DOHH2 (cell line): ENCODE measurements at regions not wholly inside any gene's neighbourhood (a gene's known extent, or its start where the extent isn't known, plus 50 kb on each side); places are given as distances from the start of the nearest gene placed in this dataset.
"Not testable (repeated sequence)": the region's sequence is repeated elsewhere in the genome, so short reads cannot be mapped to it uniquely, and the experiment has no call there.

ENCODE experiments used
- H3F3A ChIP-seq: fragments of 200-600 bp; sonication (generic), shearing (Covaris generic); 2 replicates; pipeline ENCODE4 v1.6.0; 2016; ENCODE audit warnings: antibody characterized with exemption, mild to moderate bottlenecking; ENCODE audit not compliant: control insufficient read depth, insufficient read depth
- H3K27ac ChIP-seq: fragments of 200-600 bp; sonication (generic); 2 replicates; pipeline ENCODE4 v1.5.1; 2014; ENCODE audit warnings: low read depth, mild to moderate bottlenecking, low read length, moderate library complexity
- H3K27me3 ChIP-seq: fragments of 200-600 bp; sonication (generic); 2 replicates; pipeline ENCODE4 v1.6.1; 2014; ENCODE audit warnings: mild to moderate bottlenecking, low read length, mixed read lengths; ENCODE audit not compliant: control insufficient read depth
- H3K36me3 ChIP-seq: fragments of 200-600 bp; sonication (generic); 2 replicates; pipeline ENCODE4 v1.6.1; 2014; ENCODE audit warnings: mild to moderate bottlenecking, low read length, moderate library complexity, mixed read lengths; ENCODE audit not compliant: control insufficient read depth
- H3K4me1 ChIP-seq: fragments of 200-600 bp; sonication (generic); 2 replicates; pipeline ENCODE4 v1.6.1; 2014; ENCODE audit warnings: mild to moderate bottlenecking, low read length, mixed read lengths; ENCODE audit not compliant: control insufficient read depth
- H3K4me2 ChIP-seq: fragments of 200-600 bp; sonication (generic); 2 replicates; pipeline ENCODE4 v1.6.0; 2014; ENCODE audit warnings: mild to moderate bottlenecking, low read length, moderate library complexity
- H3K4me3 ChIP-seq: fragments of 200-600 bp; sonication (generic); 2 replicates; pipeline ENCODE4 v1.5.1; 2014; ENCODE audit warnings: mild to moderate bottlenecking, low read length, mixed read lengths
- H3K79me2 ChIP-seq: fragments of 200-600 bp; sonication (generic); 2 replicates; pipeline ENCODE4 v1.6.1; 2014; ENCODE audit warnings: mild to moderate bottlenecking, low read length, mixed read lengths; ENCODE audit not compliant: control insufficient read depth
- H3K9me2 ChIP-seq: fragments of 200-600 bp; sonication (generic); replicated peaks from 2 replicates; pipeline ENCODE4 v1.6.1; 2014; ENCODE audit warnings: mild to moderate bottlenecking, low read length, mixed read lengths; ENCODE audit not compliant: control insufficient read depth
- H3K9me3 ChIP-seq: fragments of 200-600 bp; sonication (generic); 2 replicates; pipeline ENCODE4 v1.6.1; 2014; ENCODE audit warnings: antibody characterized with exemption, low read length, mixed read lengths; ENCODE audit not compliant: control insufficient read depth, insufficient read depth
- H4K20me1 ChIP-seq: fragments of 200-600 bp; sonication (generic); 2 replicates; pipeline ENCODE4 v1.6.0; 2014; ENCODE audit warnings: low read depth, mild to moderate bottlenecking, antibody characterized with exemption, low read length, moderate library complexity; ENCODE audit not compliant: control insufficient read depth, insufficient read depth
- EZH2phosphoT487 ChIP-seq: fragments of 200-600 bp; sonication (generic); IDR thresholded peaks from 2 replicates; pipeline ENCODE4 v1.6.1; 2017; ENCODE audit warnings: borderline replicate concordance, mild to moderate bottlenecking, antibody characterized with exemption, low read length, moderate library complexity, mixed read lengths
- TF ChIP-seq, protein P1 (sequence below): fragments of 200-600 bp; sonication (generic); IDR thresholded peaks from one replicate; pipeline ENCODE4 v1.5.1; 2014; ENCODE audit warnings: antibody characterized with exemption, mild to moderate bottlenecking, low read depth, low read length; ENCODE audit not compliant: poor library complexity, severe bottlenecking

- Histone ChIP-seq H3K9me2 (no peaks in the 10 kb centered on the region), H4K20me1 (no peaks in the 10 kb centered on the region), H3K9me3 (no peaks in the 10 kb centered on the region), H3K27ac (no peak overlapping the region), H3K4me3 (no peak overlapping the region), H3K4me1 (no peaks in the 10 kb centered on the region), H3F3A (no peaks in the 10 kb centered on the region), H3K4me2 (no peak overlapping the region), H3K27me3 (no peaks in the 10 kb centered on the region), H3K79me2 (no peaks in the 10 kb centered on the region), H3K36me3 (no peaks in the 10 kb centered on the region)
- TF ChIP-seq, protein P1, sequence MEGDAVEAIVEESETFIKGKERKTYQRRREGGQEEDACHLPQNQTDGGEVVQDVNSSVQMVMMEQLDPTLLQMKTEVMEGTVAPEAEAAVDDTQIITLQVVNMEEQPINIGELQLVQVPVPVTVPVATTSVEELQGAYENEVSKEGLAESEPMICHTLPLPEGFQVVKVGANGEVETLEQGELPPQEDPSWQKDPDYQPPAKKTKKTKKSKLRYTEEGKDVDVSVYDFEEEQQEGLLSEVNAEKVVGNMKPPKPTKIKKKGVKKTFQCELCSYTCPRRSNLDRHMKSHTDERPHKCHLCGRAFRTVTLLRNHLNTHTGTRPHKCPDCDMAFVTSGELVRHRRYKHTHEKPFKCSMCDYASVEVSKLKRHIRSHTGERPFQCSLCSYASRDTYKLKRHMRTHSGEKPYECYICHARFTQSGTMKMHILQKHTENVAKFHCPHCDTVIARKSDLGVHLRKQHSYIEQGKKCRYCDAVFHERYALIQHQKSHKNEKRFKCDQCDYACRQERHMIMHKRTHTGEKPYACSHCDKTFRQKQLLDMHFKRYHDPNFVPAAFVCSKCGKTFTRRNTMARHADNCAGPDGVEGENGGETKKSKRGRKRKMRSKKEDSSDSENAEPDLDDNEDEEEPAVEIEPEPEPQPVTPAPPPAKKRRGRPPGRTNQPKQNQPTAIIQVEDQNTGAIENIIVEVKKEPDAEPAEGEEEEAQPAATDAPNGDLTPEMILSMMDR, result no peak
- no peak for TF ChIP-seq EZH2phosphoT487
These were observed 148.8 kb upstream of the FREM1 start for GRCh38 chr9:15059003-15059402.

DNA sequence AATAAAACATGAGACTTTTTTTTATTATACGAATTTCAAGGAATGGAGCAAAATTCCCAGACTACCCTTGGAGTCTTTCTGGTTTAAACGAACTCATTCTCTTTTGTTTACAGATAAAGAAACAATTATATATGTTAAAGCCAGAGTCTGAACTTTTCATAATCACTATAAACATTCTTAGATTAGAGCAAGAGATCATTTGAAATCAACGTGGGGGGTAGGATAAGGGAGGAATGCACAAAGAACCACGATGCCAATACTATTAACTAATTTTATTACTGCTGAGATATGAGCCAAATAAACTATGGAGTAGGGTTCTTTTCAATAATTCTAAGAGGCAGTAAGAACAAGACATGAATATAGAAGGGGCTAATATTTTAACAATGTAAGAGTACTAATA lies 148.0 kb upstream of the FREM1 start:
- Histone ChIP-seq H3K27ac (no peak overlapping the region), H3K27me3 (no peaks in the 10 kb centered on the region), H3K36me3 (no peaks in the 10 kb centered on the region), H3K9me3 (no peaks in the 10 kb centered on the region), H4K20me1 (no peaks in the 10 kb centered on the region), H3K4me3 (no peak overlapping the region), H3K9me2 (no peaks in the 10 kb centered on the region), H3F3A (no peaks in the 10 kb centered on the region), H3K79me2 (no peaks in the 10 kb centered on the region), H3K4me1 (no peaks in the 10 kb centered on the region), H3K4me2 (no peak overlapping the region)
- no peak for TF ChIP-seq EZH2phosphoT487
- TF ChIP-seq, protein P1, result no peak

DNA sequence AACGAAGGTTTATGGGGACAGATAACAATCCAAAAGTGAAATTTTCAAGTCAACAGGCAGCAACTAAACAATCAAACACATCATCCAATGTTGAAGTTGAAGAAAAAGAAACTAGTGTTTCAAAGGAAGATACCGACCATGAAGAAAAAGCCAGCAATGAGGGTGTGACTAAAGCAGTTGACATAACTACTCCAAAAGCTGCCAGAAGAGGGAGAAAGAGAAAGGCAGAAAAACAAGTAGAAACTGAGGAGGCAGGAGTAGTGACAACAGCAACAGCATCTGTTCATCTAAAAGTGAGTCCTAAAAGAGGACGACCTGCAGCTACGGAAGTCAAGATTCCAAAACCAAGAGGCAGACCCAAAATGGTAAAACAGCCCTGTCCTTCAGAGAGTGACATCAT lies 145.1 kb upstream of the FREM1 start:
- not testable (repeated sequence) for H3K36me3 ChIP-seq, H3F3A ChIP-seq, H3K4me3 ChIP-seq, H3K9me2 ChIP-seq, H3K4me1 ChIP-seq, H3K27me3 ChIP-seq, H3K79me2 ChIP-seq, H4K20me1 ChIP-seq, H3K27ac ChIP-seq, H3K9me3 ChIP-seq, H3K4me2 ChIP-seq

DNA sequence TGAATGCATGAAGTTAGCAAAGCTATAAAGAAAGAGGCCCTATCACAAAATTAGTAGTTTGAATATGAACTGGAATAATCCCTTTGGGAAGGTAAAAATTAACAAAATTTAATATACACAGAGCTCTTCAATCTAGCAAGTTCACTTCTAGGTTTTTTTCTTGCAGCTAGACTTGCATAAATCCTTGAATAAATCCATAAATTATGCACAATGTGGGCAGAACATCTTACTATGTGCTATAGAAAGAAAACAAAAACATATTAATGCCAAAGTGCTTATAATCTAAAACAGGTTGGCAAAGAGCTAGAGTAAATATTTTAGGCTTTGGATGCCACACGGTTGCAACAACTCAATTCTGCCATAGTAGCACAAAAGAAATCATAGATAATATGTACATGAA lies 138.5 kb upstream of the FREM1 start:
- no peak overlapping the region for H3K4me3 ChIP-seq
- no peaks in the 10 kb centered on the region for H3K27me3 ChIP-seq
- H3K9me3 ChIP-seq, result no peaks in the 10 kb centered on the region
- no peaks in the 10 kb centered on the region for H4K20me1 ChIP-seq
- TF ChIP-seq, protein P1, result no peak
- no peak for TF ChIP-seq EZH2phosphoT487
- no peaks in the 10 kb centered on the region for H3K4me1 ChIP-seq
- no peaks in the 10 kb centered on the region for H3K9me2 ChIP-seq
- H3K4me2 ChIP-seq, result no peak overlapping the region
- no peak overlapping the region for H3K27ac ChIP-seq
- H3K36me3 ChIP-seq, result no peaks in the 10 kb centered on the region
- no peaks in the 10 kb centered on the region for H3K79me2 ChIP-seq
- no peaks in the 10 kb centered on the region for H3F3A ChIP-seq
